ENCODE measurements at regions not wholly inside any gene's neighbourhood (a gene's known extent, or its start where the extent isn't known, plus 50 kb on each side); places are given as distances from the start of the nearest gene placed in this dataset.

- TF ChIP-seq CTCF (IDR thresholded peaks at IDR 0.05) (no peak), POLR2A (IDR thresholded peaks at IDR 0.05) (no peak), POLR2AphosphoS5 (IDR thresholded peaks at IDR 0.05) (no peak)
Observed at GRCh38 chr11:19552161-19552560, 160.5 kb upstream of the NAV2 start.

Data from transverse colon (tissue), 4 donors.